ENCODE measurements at regions not wholly inside any gene's neighbourhood (a gene's known extent, or its start where the extent isn't known, plus 50 kb on each side); places are given as distances from the start of the nearest gene placed in this dataset.
A peak's percentile ranks its signal among the peaks of the same experiment; 100 is the strongest.

DNA sequence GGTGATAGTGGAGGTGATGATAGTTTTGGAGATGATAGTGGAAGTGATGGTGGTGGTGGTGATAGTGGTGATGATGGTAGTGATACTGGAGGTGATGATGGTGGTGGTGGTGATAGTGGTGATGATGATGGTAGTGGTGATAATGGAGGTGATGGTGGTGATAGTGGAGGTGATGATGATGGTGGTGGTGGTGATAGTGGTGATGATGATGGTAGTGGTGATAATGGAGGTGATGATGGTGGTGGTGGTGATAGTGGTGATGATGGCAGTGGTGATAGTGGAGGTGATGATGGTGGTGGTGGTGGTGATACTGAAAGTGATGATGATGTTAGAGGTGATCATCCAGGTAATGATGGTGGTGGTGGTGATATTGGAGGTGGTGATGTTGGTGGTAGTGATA lies 570.0 kb upstream of the TMEM132C start:
- intact Hi-C loops (cut with DNase I): no loop called here
- Histone ChIP-seq H3K36me3 (ENCODE audit: control insufficient read depth in 2 of 3, insufficient read depth in 3 of 3, low read length in 3 of 3) (no peaks in the 10 kb centered on the region), H3K4me1 (ENCODE audit: control insufficient read depth in 2 of 3, insufficient read depth in 2 of 3, low read depth in 1 of 3, low read length in 3 of 3) (no peaks in the 10 kb centered on the region), H3K9me3 (ENCODE audit: control insufficient read depth in 2 of 3, insufficient read depth in 1 of 3, low read length in 3 of 3) (no peaks in the 10 kb centered on the region), H3K4me3 (ENCODE audit: low read length in 3 of 3) (peak overlapping the region in 1 of 3 donors; percentile 1), H3K9ac (ENCODE audit: low read length in 3 of 3) (no peak overlapping the region), H3K27me3 (ENCODE audit: control insufficient read depth, insufficient read depth, low read length) (no peaks in the 10 kb centered on the region), H3K27ac (ENCODE audit: low read depth in 2 of 2, low read length in 2 of 2) (no peak overlapping the region)
- DNase-seq (no peak), FAIRE-seq (no peak)
- TF ChIP-seq, protein P1, sequence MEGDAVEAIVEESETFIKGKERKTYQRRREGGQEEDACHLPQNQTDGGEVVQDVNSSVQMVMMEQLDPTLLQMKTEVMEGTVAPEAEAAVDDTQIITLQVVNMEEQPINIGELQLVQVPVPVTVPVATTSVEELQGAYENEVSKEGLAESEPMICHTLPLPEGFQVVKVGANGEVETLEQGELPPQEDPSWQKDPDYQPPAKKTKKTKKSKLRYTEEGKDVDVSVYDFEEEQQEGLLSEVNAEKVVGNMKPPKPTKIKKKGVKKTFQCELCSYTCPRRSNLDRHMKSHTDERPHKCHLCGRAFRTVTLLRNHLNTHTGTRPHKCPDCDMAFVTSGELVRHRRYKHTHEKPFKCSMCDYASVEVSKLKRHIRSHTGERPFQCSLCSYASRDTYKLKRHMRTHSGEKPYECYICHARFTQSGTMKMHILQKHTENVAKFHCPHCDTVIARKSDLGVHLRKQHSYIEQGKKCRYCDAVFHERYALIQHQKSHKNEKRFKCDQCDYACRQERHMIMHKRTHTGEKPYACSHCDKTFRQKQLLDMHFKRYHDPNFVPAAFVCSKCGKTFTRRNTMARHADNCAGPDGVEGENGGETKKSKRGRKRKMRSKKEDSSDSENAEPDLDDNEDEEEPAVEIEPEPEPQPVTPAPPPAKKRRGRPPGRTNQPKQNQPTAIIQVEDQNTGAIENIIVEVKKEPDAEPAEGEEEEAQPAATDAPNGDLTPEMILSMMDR (IDR thresholded peaks at IDR 0.05; ENCODE audit: borderline replicate concordance, extremely low read depth, insufficient read depth): no peak

DNA sequence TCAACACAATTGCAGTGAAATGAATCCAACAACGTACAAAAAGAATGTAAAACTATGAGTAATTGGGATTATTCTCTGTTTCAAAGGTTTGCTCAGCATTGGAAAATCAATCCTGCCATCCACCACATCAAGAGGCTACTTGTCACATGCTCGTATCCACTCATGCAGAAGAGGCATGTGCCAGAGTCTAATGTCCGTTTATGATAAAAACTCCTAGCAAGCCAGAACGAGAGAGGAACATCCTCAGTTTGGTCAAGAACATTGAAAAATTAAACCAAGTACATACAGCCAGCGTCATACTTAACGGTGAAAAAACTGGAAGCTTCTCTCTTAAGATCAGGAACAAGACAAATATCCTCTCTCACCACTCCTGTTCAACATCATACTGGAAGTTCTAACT lies 563.9 kb upstream of the TMEM132C start:
- Histone ChIP-seq H3K9me3 (ENCODE audit: control insufficient read depth in 2 of 3, insufficient read depth in 1 of 3, low read length in 3 of 3) (no peaks in the 10 kb centered on the region), H3K27me3 (ENCODE audit: control insufficient read depth, insufficient read depth, low read length) (no peaks in the 10 kb centered on the region), H3K36me3 (ENCODE audit: control insufficient read depth in 2 of 3, insufficient read depth in 3 of 3, low read length in 3 of 3) (no peaks in the 10 kb centered on the region), H3K27ac (ENCODE audit: low read depth in 2 of 2, low read length in 2 of 2) (no peak overlapping the region), H3K4me1 (ENCODE audit: control insufficient read depth in 2 of 3, insufficient read depth in 2 of 3, low read depth in 1 of 3, low read length in 3 of 3) (no peaks in the 10 kb centered on the region), H3K9ac (ENCODE audit: low read length in 3 of 3) (no peak overlapping the region), H3K4me3 (ENCODE audit: low read length in 3 of 3) (no peak overlapping the region)
- intact Hi-C loops (cut with DNase I): no loop called here
- FAIRE-seq: no peak
- no peak for DNase-seq
- TF ChIP-seq, protein P1 (IDR thresholded peaks at IDR 0.05; ENCODE audit: borderline replicate concordance, extremely low read depth, insufficient read depth): no peak

DNA sequence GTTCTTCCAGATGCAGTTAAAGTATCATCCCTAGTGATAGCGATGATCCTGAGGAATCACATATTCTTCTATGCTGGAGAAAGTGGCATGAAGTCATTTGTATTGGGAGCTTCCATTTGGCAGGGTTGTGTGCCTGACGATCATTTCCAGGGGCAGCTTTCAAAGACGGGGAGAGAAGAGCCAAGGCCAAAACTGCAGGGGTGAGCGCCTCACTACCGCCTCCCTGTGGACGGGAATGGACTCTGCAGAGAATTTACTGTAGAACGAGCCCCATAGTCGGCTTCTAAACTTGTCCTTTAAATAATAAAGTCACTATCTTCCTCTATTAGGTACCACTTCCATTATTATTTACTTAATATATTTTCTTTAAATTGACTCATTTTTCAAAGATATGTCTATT lies 555.9 kb upstream of the TMEM132C start:
- H3K4me3 ChIP-seq (ENCODE audit: low read length in 3 of 3): no peak overlapping the region
- H3K9me3 ChIP-seq (ENCODE audit: control insufficient read depth in 2 of 3, insufficient read depth in 1 of 3, low read length in 3 of 3): no peaks in the 10 kb centered on the region
- DNase-seq: no peak
- H3K4me1 ChIP-seq (ENCODE audit: control insufficient read depth in 2 of 3, insufficient read depth in 2 of 3, low read depth in 1 of 3, low read length in 3 of 3): no peaks in the 10 kb centered on the region
- no peak overlapping the region for H3K9ac ChIP-seq (ENCODE audit: low read length in 3 of 3)
- TF ChIP-seq, protein P1 (IDR thresholded peaks at IDR 0.05; ENCODE audit: borderline replicate concordance, extremely low read depth, insufficient read depth): no peak
- no peak for FAIRE-seq
- H3K36me3 ChIP-seq (ENCODE audit: control insufficient read depth in 2 of 3, insufficient read depth in 3 of 3, low read length in 3 of 3): no peaks in the 10 kb centered on the region
- H3K27ac ChIP-seq (ENCODE audit: low read depth in 2 of 2, low read length in 2 of 2): no peak overlapping the region
- intact Hi-C loops (cut with DNase I): no loop called here
- H3K27me3 ChIP-seq (ENCODE audit: control insufficient read depth, insufficient read depth, low read length): no peaks in the 10 kb centered on the region

DNA sequence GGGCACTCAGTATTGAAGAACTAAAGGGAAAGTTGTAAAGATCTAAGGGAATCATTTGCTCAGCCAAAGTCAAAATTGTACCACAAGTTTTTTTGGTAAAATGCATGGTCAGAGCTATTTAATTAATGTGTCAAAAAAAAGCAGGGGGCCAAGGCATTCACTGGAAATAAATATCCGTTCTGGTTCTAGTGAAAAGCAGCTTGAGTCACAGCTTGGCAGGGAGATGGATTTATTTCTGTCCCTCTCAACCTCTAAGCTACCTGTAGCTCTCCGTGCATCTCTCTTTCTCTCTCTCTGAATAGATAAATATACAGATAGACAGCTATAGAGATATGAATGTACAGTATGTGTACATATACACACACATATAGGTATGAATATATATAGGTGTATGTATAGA lies 554.4 kb upstream of the TMEM132C start:
- FAIRE-seq: no peak
- intact Hi-C loops (cut with DNase I): no loop called here
- TF ChIP-seq, protein P1 (IDR thresholded peaks at IDR 0.05; ENCODE audit: borderline replicate concordance, extremely low read depth, insufficient read depth): no peak

More for the DNA sequence above, 554.4 kb upstream of the TMEM132C start:
- Histone ChIP-seq H3K9ac (ENCODE audit: low read length in 3 of 3) (no peak overlapping the region), H3K4me3 (ENCODE audit: low read length in 3 of 3) (no peak overlapping the region), H3K36me3 (ENCODE audit: control insufficient read depth in 2 of 3, insufficient read depth in 3 of 3, low read length in 3 of 3) (no peaks in the 10 kb centered on the region), H3K27ac (ENCODE audit: low read depth in 2 of 2, low read length in 2 of 2) (no peak overlapping the region), H3K4me1 (ENCODE audit: control insufficient read depth in 2 of 3, insufficient read depth in 2 of 3, low read depth in 1 of 3, low read length in 3 of 3) (no peaks in the 10 kb centered on the region), H3K9me3 (ENCODE audit: control insufficient read depth in 2 of 3, insufficient read depth in 1 of 3, low read length in 3 of 3) (no peaks in the 10 kb centered on the region), H3K27me3 (ENCODE audit: control insufficient read depth, insufficient read depth, low read length) (no peaks in the 10 kb centered on the region)
- no peak for DNase-seq
